ENCODE measurements at regions not wholly inside any gene's neighbourhood (a gene's known extent, or its start where the extent isn't known, plus 50 kb on each side); places are given as distances from the start of the nearest gene placed in this dataset.

GRCh38 chr13:73803997-73804396, 330.2 kb downstream of the KLF12 start:
- DNase-seq (ENCODE audit: low read depth): no peak

GRCh38 chr13:73800011-73800410, 334.2 kb downstream of the KLF12 start:
- no peak for DNase-seq (ENCODE audit: low read depth)

DNA sequence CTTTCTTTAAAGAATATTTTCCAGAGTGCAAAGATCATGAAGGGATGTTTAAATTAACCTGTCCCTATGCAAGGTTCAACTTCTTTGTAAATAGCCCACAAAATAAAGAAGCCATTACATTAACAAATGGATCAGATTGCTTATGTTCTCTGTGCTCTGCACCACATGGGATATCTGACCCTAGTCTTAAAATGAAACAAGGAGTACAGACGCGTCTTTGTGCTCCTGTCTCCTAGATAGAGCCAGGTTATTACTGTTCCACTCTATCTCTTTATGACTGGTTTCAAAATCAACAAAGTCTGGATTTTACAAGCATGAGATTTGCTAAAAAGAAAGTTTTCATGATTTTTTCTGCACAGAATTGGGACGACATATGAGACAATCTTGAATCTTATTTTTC, 339.4 kb downstream of the KLF12 start:
- no peak for DNase-seq (ENCODE audit: low read depth)

DNA sequence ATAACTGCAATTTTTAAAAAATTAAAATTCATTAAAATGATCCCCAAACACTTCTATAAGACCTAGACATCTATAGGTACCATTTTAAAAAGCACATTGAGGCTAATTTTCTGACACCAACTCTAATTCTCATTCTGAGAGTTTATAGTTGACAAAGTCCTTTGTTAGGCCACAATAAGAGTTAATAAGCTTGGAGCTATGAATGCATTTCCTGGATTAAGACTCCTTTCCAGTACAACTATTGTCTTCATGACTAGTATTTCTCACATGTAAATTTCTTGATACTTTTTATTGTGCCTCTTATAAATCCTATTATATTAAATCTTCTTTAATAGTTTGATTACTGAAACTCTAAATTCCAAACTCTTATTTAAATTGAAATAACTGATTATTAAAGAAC, 340.8 kb downstream of the KLF12 start:
- no peak for DNase-seq (ENCODE audit: low read depth)

DNA sequence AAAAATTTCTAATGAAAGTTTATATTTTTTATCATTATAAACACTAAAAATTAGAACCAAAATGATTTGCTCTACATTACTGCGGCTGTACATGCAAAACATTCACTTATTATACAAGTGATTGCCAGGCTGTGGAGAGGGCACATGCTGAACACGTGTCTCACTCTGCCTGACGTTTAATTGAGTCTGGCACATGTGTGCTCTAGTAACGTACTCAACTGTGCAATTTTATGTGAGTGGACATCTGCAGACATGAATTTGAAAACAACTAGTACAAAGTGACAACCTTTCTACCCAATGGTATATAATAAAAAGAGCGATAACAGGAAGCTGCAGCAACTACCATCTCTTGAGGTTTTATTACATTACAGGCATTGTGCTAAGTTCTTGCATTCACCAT, 341.4 kb downstream of the KLF12 start:
- DNase-seq (ENCODE audit: low read depth): no peak

- DNase-seq (ENCODE audit: low read depth): no peak
These were observed 351.5 kb downstream of the KLF12 start for GRCh38 chr13:73782450-73783449.

- DNase-seq (ENCODE audit: low read depth): no peak
These were observed 352.8 kb downstream of the KLF12 start for GRCh38 chr13:73781384-73781783.

DNA sequence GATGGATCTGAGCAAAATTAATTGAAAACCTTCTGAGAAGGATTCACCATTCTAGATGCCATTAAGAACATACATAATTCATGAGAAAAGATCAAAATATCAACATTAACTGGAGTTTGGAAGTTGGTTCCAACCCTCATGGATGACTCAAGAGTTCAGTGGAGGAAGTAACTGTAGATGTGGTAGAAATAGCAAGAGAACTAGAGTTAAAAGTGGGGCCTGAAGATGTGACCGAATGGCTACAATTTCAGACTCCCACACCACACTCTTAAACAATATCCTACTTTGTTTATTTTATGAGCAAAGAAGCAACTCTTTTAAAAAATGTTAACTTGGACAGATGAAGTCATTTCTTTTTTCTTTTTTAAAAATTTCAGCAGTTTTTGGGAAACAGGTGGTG, 354.3 kb downstream of the KLF12 start:
- no peak for DNase-seq (ENCODE audit: low read depth)

GRCh38 chr13:73778242-73778864, 355.9 kb downstream of the KLF12 start:
- no peak for DNase-seq (ENCODE audit: low read depth)

- DNase-seq (ENCODE audit: low read depth): no peak
These were observed 357.1 kb downstream of the KLF12 start for GRCh38 chr13:73777134-73777533.

GRCh38 chr13:73776151-73776785, 357.9 kb downstream of the KLF12 start:
- no peak for DNase-seq (ENCODE audit: low read depth)

DNA sequence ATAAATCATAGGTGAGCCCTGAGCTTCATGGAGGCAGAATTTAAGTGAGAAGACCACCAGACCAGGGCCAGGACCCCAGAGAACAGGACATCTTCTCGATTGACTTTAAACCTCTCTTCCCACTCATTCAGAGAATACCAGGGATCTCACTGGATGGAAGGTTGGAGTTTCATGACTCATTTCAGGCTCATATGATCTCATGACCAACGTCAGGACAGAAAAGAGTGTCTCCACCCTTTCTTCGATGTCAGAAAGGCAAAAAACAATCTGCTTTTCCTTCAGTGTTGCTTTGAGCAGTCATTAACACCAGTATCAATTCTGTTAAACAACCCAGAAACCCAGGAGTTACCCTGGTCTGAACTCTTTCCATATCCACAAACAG, 361.0 kb downstream of the KLF12 start:
- no peak for DNase-seq (ENCODE audit: low read depth)

GRCh38 chr13:73772449-73773167, 361.6 kb downstream of the KLF12 start:
- DNase-seq (ENCODE audit: low read depth): no peak

DNA sequence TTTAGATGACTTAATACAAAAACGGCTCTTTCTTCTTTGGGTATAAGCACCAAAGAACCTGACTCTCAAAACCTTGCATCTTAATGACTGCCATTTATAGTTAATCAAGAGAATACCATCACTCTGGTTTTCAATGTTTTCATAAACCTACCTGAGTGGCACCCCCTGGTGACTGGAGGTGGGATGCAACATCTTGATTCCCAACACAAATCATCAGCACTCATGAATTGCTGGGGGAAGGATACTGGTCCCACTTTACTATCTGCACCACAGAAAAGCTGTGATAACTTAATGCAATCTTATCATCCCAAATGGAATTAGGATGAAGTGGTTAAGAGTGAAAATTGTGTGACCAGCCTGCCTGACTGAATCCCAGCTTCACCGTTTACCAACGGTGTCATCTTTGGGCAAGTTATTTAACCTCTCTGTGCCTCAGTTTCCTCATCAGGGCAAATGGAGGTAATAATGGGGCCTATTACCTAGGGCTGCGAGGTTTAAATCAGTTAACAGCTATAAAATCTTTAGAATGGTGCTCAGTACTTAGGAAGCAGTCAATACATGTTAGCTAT, 366.4 kb downstream of the KLF12 start:
- DNase-seq (ENCODE audit: low read depth): no peak

GRCh38 chr13:73767191-73767741, 366.9 kb downstream of the KLF12 start:
- no peak for DNase-seq (ENCODE audit: low read depth)

GRCh38 chr13:73765651-73766384, 368.4 kb downstream of the KLF12 start:
- peak; percentile 60 for DNase-seq (ENCODE audit: low read depth)

GRCh38 chr13:73759434-73759833, 374.8 kb downstream of the KLF12 start:
- DNase-seq (ENCODE audit: low read depth): no peak

GRCh38 chr13:73757481-73758233, 376.5 kb downstream of the KLF12 start:
- DNase-seq (ENCODE audit: low read depth): no peak

GRCh38 chr13:73754727-73755292, 379.4 kb downstream of the KLF12 start:
- peak; percentile 13 for DNase-seq (ENCODE audit: low read depth)

DNA sequence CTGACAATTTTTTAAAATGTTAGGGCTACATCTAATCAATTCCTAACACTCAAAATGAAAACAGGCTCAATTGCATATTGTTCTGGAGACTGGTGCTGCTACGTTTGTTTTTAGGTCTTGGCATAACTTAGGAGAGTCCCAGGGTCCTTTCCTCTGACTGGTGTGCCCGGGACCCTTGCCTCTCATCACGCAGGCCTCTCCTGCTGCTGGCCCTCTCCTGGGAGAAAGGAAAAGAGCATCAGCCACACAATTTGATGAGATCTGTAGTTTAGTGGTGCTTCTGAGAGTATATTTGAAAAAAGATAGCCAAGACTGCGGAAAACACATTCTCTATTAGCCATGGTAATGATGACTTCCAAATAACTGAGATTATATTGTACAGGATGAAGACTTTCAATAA, 380.0 kb downstream of the KLF12 start:
- DNase-seq (ENCODE audit: low read depth): no peak
